Type B pancreatic cell (in vitro differentiated cells): ENCODE measurements at regions not wholly inside any gene's neighbourhood (a gene's known extent, or its start where the extent isn't known, plus 50 kb on each side); places are given as distances from the start of the nearest gene placed in this dataset.
"Not testable (repeated sequence)": the region's sequence is repeated elsewhere in the genome, so short reads cannot be mapped to it uniquely, and the experiment has no call there.

Source experiments
- DNase-seq: peaks from one replicate; pipeline ENCODE4 v3.0.0; 2021; ENCODE audit warnings: mixed read lengths; ENCODE audit not compliant: unreplicated experiment; ENCODE audit errors: extremely low spot score
- H3K27ac Mint-ChIP-seq: 2 replicates; pipeline ENCODE4 v1.8.0; 2021; ENCODE audit warnings: mild to moderate bottlenecking, mixed read lengths
- H3K27me3 Mint-ChIP-seq: 2 replicates; pipeline ENCODE4 v1.8.0; 2021; ENCODE audit warnings: mixed read lengths
- H3K36me3 Mint-ChIP-seq: 2 replicates; pipeline ENCODE4 v1.8.0; 2021; ENCODE audit warnings: mixed read lengths
- H3K4me1 Mint-ChIP-seq: one replicate; pipeline ENCODE4 v1.8.0; 2021; ENCODE audit warnings: mixed read lengths; ENCODE audit not compliant: unreplicated experiment
- H3K4me3 Mint-ChIP-seq: 2 replicates; pipeline ENCODE4 v1.8.0; 2021; ENCODE audit warnings: mild to moderate bottlenecking, mixed read lengths
- H3K9me3 Mint-ChIP-seq: 2 replicates; pipeline ENCODE4 v1.8.0; 2021; ENCODE audit warnings: mixed read lengths
- CTCF ChIP-seq: fragments of 200-600 bp; sonication (generic); conservative IDR thresholded peaks from 2 replicates; pipeline ENCODE4 v1.5.0; 2021; ENCODE audit warnings: antibody characterized with exemption, mild to moderate bottlenecking

- Mint-ChIP-seq H3K27ac (no peak overlapping the region), H3K9me3 (no peaks in the 10 kb centered on the region), H3K4me3 (no peak overlapping the region), H3K4me1 (peaks cover 6% of the 10 kb centered on the region), H3K27me3 (no peaks in the 10 kb centered on the region), H3K36me3 (no peaks in the 10 kb centered on the region)
- DNase-seq = no peak
- TF ChIP-seq CTCF = no peak
Measured at GRCh38 chr13:76672420-76672819, 213.8 kb downstream of the KCTD12 start.

- DNase-seq = no peak
- Mint-ChIP-seq H3K36me3 (no peaks in the 10 kb centered on the region), H3K27me3 (peaks cover 3% of the 10 kb centered on the region), H3K4me1 (peaks cover 11% of the 10 kb centered on the region), H3K9me3 (no peaks in the 10 kb centered on the region), H3K4me3 (no peak overlapping the region), H3K27ac (no peak overlapping the region)
- TF ChIP-seq CTCF = no peak
Measured at GRCh38 chr13:76668716-76669115, 217.5 kb downstream of the KCTD12 start.

GRCh38 chr13:76668141-76668540 lies 218.1 kb downstream of the KCTD12 start:
- Mint-ChIP-seq H3K4me1 (peaks cover 11% of the 10 kb centered on the region), H3K9me3 (no peaks in the 10 kb centered on the region), H3K27ac (no peak overlapping the region), H3K36me3 (no peaks in the 10 kb centered on the region), H3K4me3 (no peak overlapping the region), H3K27me3 (peaks cover 5% of the 10 kb centered on the region)
- TF ChIP-seq CTCF = no peak
- no peak for DNase-seq

DNA sequence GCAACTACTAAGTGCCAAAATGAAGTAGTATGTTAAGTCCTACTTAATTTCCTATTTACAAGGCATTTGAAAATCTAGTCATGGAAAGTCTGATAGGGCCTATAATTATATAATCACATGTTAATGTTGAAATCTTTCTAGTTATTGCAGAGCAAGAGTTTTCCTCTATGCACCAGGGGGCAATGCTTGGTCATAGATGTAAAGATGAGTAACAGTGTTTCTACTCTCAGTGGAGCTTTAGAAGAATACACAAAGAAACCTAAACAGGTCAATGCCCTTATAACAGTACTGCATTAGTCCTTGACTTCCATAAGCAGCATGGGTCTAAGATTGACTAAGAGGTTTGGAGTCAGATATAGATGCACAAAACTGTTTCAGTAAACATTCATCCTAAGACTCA lies 218.7 kb downstream of the KCTD12 start:
- DNase-seq = no peak
- no peak overlapping the region for H3K27ac Mint-ChIP-seq
- H3K36me3 Mint-ChIP-seq = no peaks in the 10 kb centered on the region
- peak; percentile 22 for TF ChIP-seq CTCF
- no peaks in the 10 kb centered on the region for H3K9me3 Mint-ChIP-seq
- H3K4me3 Mint-ChIP-seq = no peak overlapping the region
- H3K27me3 Mint-ChIP-seq = peaks cover 8% of the 10 kb centered on the region
- peaks cover 11% of the 10 kb centered on the region for H3K4me1 Mint-ChIP-seq

DNA sequence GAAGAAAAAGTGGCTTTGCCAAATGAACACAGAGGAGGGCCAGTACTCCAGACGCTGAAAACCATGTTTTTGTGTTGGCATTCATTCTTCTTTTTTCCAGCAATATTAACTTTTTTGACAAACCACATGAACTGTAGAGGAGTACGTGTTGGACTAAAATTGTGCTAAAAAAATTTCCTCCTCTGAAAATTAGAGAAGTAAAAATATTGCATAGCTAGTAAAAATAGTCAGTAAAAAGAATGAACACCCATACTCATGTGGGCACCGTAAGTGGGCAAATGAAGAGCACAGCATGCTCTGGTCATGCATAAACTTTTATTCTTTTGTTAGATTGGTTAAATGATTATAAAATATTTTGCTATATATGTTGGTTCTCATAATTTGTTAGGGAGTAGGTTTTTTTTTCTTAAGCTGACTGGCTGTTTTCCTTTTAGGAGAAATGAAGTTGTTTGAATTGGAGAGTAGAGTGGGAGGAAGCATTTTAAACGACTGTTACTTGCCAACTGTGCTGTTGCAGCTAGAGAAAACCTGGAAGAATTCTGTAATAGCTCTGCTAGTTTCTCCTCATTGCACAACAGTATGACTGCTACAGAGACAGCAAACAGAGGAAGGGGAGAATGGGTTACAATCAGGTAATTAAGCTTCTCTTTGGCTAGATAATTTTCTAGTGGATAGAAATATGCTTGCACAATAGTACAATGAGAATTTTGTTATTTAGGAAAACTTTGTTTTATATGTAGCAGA lies 222.4 kb downstream of the KCTD12 start:
- DNase-seq = no peak
- no peak for TF ChIP-seq CTCF
- Mint-ChIP-seq H3K27ac (no peak overlapping the region), H3K4me3 (no peak overlapping the region), H3K9me3 (no peaks in the 10 kb centered on the region), H3K27me3 (peaks cover 11% of the 10 kb centered on the region), H3K4me1 (peaks cover 10% of the 10 kb centered on the region), H3K36me3 (no peaks in the 10 kb centered on the region)

DNA sequence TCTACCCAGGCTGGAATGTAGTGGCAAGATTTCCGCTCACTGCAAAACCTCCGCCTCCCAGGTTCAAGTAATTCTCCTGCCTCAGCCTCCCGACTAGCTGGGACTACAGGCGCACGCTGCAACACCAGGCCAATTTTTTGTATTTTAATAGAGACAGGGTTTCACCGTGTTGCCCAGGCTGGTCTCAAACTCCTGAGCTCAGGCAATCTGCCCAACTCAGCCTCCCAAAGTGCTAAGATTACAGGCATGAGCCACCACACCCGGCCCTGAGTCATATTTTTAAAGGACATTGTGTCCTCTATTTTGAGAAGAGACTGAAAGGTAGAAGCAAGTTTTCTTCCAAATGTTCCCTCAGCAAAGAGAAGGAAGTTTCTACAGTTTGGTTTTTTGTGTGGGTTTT lies 227.1 kb downstream of the KCTD12 start:
- H3K36me3 Mint-ChIP-seq, H3K27ac Mint-ChIP-seq, H3K4me3 Mint-ChIP-seq, H3K9me3 Mint-ChIP-seq, H3K4me1 Mint-ChIP-seq, DNase-seq: not testable (repeated sequence)
- H3K27me3 Mint-ChIP-seq = peaks cover 11% of the 10 kb centered on the region
